DOHH2 (cell line): ENCODE measurements at regions not wholly inside any gene's neighbourhood (a gene's known extent, or its start where the extent isn't known, plus 50 kb on each side); places are given as distances from the start of the nearest gene placed in this dataset.

Source experiments
- H3F3A ChIP-seq: fragments of 200-600 bp; sonication (generic), shearing (Covaris generic); 2 replicates; pipeline ENCODE4 v1.6.0; 2016; ENCODE audit warnings: antibody characterized with exemption, mild to moderate bottlenecking; ENCODE audit not compliant: control insufficient read depth, insufficient read depth
- H3K27ac ChIP-seq: fragments of 200-600 bp; sonication (generic); 2 replicates; pipeline ENCODE4 v1.5.1; 2014; ENCODE audit warnings: low read depth, mild to moderate bottlenecking, low read length, moderate library complexity
- H3K27me3 ChIP-seq: fragments of 200-600 bp; sonication (generic); 2 replicates; pipeline ENCODE4 v1.6.1; 2014; ENCODE audit warnings: mild to moderate bottlenecking, low read length, mixed read lengths; ENCODE audit not compliant: control insufficient read depth
- H3K36me3 ChIP-seq: fragments of 200-600 bp; sonication (generic); 2 replicates; pipeline ENCODE4 v1.6.1; 2014; ENCODE audit warnings: mild to moderate bottlenecking, low read length, moderate library complexity, mixed read lengths; ENCODE audit not compliant: control insufficient read depth
- H3K4me1 ChIP-seq: fragments of 200-600 bp; sonication (generic); 2 replicates; pipeline ENCODE4 v1.6.1; 2014; ENCODE audit warnings: mild to moderate bottlenecking, low read length, mixed read lengths; ENCODE audit not compliant: control insufficient read depth
- H3K4me2 ChIP-seq: fragments of 200-600 bp; sonication (generic); 2 replicates; pipeline ENCODE4 v1.6.0; 2014; ENCODE audit warnings: mild to moderate bottlenecking, low read length, moderate library complexity
- H3K4me3 ChIP-seq: fragments of 200-600 bp; sonication (generic); 2 replicates; pipeline ENCODE4 v1.5.1; 2014; ENCODE audit warnings: mild to moderate bottlenecking, low read length, mixed read lengths
- H3K79me2 ChIP-seq: fragments of 200-600 bp; sonication (generic); 2 replicates; pipeline ENCODE4 v1.6.1; 2014; ENCODE audit warnings: mild to moderate bottlenecking, low read length, mixed read lengths; ENCODE audit not compliant: control insufficient read depth
- H3K9me2 ChIP-seq: fragments of 200-600 bp; sonication (generic); replicated peaks from 2 replicates; pipeline ENCODE4 v1.6.1; 2014; ENCODE audit warnings: mild to moderate bottlenecking, low read length, mixed read lengths; ENCODE audit not compliant: control insufficient read depth
- H3K9me3 ChIP-seq: fragments of 200-600 bp; sonication (generic); 2 replicates; pipeline ENCODE4 v1.6.1; 2014; ENCODE audit warnings: antibody characterized with exemption, low read length, mixed read lengths; ENCODE audit not compliant: control insufficient read depth, insufficient read depth
- H4K20me1 ChIP-seq: fragments of 200-600 bp; sonication (generic); 2 replicates; pipeline ENCODE4 v1.6.0; 2014; ENCODE audit warnings: low read depth, mild to moderate bottlenecking, antibody characterized with exemption, low read length, moderate library complexity; ENCODE audit not compliant: control insufficient read depth, insufficient read depth
- CTCF ChIP-seq: fragments of 200-600 bp; sonication (generic); IDR thresholded peaks from one replicate; pipeline ENCODE4 v1.5.1; 2014; ENCODE audit warnings: antibody characterized with exemption, mild to moderate bottlenecking, low read depth, low read length; ENCODE audit not compliant: poor library complexity, severe bottlenecking
- EZH2phosphoT487 ChIP-seq: fragments of 200-600 bp; sonication (generic); IDR thresholded peaks from 2 replicates; pipeline ENCODE4 v1.6.1; 2017; ENCODE audit warnings: borderline replicate concordance, mild to moderate bottlenecking, antibody characterized with exemption, low read length, moderate library complexity, mixed read lengths

GRCh38 chr5:21168557-21168956 is 1180.6 kb upstream of the CDH18 start:
- Histone ChIP-seq H3F3A (no peaks in the 10 kb centered on the region), H3K4me3 (no peak overlapping the region), H3K4me1 (no peaks in the 10 kb centered on the region), H3K27me3 (no peaks in the 10 kb centered on the region), H3K79me2 (no peaks in the 10 kb centered on the region), H3K27ac (no peak overlapping the region), H3K9me3 (no peaks in the 10 kb centered on the region), H3K4me2 (no peak overlapping the region), H4K20me1 (no peaks in the 10 kb centered on the region), H3K9me2 (no peaks in the 10 kb centered on the region), H3K36me3 (no peaks in the 10 kb centered on the region)
- TF ChIP-seq EZH2phosphoT487 (no peak), CTCF (no peak)

- no peaks in the 10 kb centered on the region for H3K36me3 ChIP-seq
- no peak overlapping the region for H3K27ac ChIP-seq
Observed at GRCh38 chr5:21165344-21165743, 1177.3 kb upstream of the CDH18 start.

GRCh38 chr5:21164425-21164824 is 1176.4 kb upstream of the CDH18 start:
- Histone ChIP-seq H3F3A (no peaks in the 10 kb centered on the region), H3K9me2 (no peaks in the 10 kb centered on the region), H3K4me3 (no peak overlapping the region), H3K9me3 (no peaks in the 10 kb centered on the region), H3K36me3 (no peaks in the 10 kb centered on the region), H3K79me2 (no peaks in the 10 kb centered on the region), H3K27ac (no peak overlapping the region), H3K4me1 (no peaks in the 10 kb centered on the region), H3K27me3 (no peaks in the 10 kb centered on the region), H3K4me2 (no peak overlapping the region), H4K20me1 (no peaks in the 10 kb centered on the region)
- no peak for TF ChIP-seq CTCF
- TF ChIP-seq EZH2phosphoT487: no peak

More at GRCh38 chr5:21165344-21165743, 1177.3 kb upstream of the CDH18 start:
- no peak for TF ChIP-seq EZH2phosphoT487
- Histone ChIP-seq H3K9me2 (no peaks in the 10 kb centered on the region), H3K4me2 (no peak overlapping the region), H3K4me3 (no peak overlapping the region), H3K27me3 (no peaks in the 10 kb centered on the region), H3K79me2 (no peaks in the 10 kb centered on the region), H3K9me3 (no peaks in the 10 kb centered on the region), H3F3A (no peaks in the 10 kb centered on the region), H4K20me1 (no peaks in the 10 kb centered on the region), H3K4me1 (no peaks in the 10 kb centered on the region)

- H4K20me1 ChIP-seq: no peaks in the 10 kb centered on the region
- no peaks in the 10 kb centered on the region for H3K9me3 ChIP-seq
- H3K4me2 ChIP-seq: no peak overlapping the region
- H3K36me3 ChIP-seq: no peaks in the 10 kb centered on the region
- no peak overlapping the region for H3K27ac ChIP-seq
- H3K79me2 ChIP-seq: no peaks in the 10 kb centered on the region
- H3K4me1 ChIP-seq: no peaks in the 10 kb centered on the region
- H3K9me2 ChIP-seq: no peaks in the 10 kb centered on the region
- no peak for TF ChIP-seq CTCF
- TF ChIP-seq EZH2phosphoT487: no peak
- H3F3A ChIP-seq: no peaks in the 10 kb centered on the region
- H3K27me3 ChIP-seq: no peaks in the 10 kb centered on the region
- no peak overlapping the region for H3K4me3 ChIP-seq
Observed at GRCh38 chr5:21159510-21160059, 1171.6 kb upstream of the CDH18 start.
